ENCODE measurements at regions not wholly inside any gene's neighbourhood (a gene's known extent, or its start where the extent isn't known, plus 50 kb on each side); places are given as distances from the start of the nearest gene placed in this dataset.

DNA sequence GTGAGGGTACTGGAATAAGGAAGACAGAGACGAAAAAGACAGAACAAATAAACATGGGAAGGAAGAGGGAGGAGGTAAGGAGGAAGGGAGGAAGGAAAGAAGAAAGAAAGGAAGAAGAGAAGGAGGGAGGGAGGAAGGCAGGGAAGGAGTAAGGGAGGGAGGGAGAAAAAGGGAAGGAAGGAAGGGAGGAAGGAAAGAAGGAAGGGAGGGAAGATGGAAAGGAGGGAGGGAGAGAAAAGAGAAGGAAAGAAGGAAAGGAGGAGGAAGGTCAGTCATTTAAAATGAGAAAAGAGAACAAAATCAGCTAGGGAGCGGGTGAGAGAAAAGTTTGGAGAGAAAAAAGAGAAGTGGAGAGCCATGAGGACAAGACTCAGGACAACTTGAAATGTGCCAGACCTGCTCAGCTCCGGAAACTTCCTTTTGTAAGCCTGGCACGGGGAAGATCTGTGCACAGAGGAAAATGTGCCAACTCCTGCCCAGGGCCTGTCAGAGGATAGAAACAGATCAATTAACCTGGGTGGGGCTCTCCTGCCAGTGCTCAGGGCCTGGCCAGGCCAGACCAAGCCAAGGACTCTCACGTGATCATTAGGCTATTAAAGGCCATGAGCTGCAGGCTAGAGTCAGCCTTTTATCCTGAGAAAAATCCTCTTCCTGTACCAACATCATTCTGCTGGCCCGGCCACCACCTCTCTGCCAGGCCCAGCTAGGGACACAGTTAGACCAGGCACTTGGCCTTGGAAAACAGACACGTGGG is 50.1 kb upstream of the BCL6 start:
- DNase-seq (ENCODE audit: low read depth): no peak
- TF ChIP-seq, protein P1, sequence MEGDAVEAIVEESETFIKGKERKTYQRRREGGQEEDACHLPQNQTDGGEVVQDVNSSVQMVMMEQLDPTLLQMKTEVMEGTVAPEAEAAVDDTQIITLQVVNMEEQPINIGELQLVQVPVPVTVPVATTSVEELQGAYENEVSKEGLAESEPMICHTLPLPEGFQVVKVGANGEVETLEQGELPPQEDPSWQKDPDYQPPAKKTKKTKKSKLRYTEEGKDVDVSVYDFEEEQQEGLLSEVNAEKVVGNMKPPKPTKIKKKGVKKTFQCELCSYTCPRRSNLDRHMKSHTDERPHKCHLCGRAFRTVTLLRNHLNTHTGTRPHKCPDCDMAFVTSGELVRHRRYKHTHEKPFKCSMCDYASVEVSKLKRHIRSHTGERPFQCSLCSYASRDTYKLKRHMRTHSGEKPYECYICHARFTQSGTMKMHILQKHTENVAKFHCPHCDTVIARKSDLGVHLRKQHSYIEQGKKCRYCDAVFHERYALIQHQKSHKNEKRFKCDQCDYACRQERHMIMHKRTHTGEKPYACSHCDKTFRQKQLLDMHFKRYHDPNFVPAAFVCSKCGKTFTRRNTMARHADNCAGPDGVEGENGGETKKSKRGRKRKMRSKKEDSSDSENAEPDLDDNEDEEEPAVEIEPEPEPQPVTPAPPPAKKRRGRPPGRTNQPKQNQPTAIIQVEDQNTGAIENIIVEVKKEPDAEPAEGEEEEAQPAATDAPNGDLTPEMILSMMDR (IDR thresholded peaks at IDR 0.05; ENCODE audit: low read depth, low read length, missing control alignments): no peak
- in situ Hi-C loops (cut with HindIII; ENCODE audit: low sequenced_read_pairs): no loop called here
- no peak overlapping the region for H3K4me3 ChIP-seq (ENCODE audit: low read depth, low read length)

DNA sequence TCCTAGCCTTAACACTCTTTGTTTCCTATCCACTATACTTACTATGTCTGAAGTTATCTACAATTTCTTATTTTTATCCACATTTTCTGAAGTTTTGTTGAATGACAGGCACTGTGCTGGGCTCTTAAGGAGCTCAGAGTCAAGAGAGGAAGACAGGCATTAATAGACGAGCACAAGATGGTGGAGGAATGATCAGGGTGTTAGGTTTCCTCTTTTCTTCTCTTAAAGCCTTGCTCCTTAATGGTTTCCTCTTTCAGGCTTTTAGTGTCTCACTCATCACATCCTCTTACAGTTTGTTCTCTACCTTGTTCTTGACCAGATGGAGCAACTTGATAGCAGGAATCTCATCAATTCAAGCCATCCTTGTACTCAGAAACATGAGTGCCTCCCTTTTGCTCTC is 52.9 kb upstream of the BCL6 start:
- no peak for DNase-seq (ENCODE audit: low read depth)
- no peak overlapping the region for H3K4me3 ChIP-seq (ENCODE audit: low read depth, low read length)
- TF ChIP-seq, protein P1 (IDR thresholded peaks at IDR 0.05; ENCODE audit: low read depth, low read length, missing control alignments): no peak
- in situ Hi-C loops (cut with HindIII; ENCODE audit: low sequenced_read_pairs): no loop called here

DNA sequence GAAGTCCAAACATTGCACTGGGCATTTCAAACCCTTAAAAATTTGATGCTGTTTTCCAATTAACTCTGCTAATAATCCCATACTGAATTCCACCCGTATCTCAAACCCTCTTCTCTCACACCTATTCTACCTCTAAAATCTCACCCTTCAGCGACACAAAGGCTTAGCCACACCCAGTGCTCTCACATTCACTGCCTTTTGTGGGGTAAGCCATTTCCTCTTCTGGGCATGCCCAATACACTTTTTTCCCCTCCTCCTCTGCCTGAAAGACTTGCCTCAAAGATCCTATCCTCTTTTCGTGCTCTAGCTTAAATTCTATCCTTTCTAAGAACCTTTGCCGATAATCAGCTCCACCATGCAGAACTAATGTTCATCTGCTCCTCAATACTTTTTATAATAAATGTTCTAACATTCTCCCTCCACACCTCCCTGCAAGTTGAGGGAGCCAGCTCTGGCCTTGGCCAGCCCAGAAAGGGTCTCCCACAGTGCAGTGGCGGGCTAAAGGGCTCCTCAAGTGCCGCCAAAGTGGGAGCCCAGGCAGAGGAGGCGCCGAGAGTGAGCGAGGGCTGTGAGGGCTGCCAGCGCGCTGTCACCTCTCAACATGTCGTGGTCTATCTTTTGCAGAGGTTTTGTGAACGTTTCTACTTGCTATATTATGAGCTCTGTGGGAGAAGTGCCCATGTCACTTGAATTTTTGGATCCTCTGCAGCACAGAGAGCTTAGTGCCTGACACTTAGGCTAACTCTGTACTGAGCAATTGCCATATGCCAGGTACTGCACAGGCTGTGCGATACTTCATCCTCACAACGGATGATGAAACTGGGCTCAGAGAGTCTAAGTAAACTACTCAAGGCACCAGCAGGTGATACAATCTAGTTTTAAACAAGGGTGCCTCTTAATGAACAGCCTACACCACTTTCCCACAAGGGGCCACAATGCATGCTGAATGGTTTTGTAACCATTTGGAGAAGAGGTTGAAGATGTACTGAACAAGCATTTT is 53.6 kb upstream of the BCL6 start:
- H3K4me3 ChIP-seq (ENCODE audit: low read depth, low read length): no peak overlapping the region
- TF ChIP-seq, protein P1 (IDR thresholded peaks at IDR 0.05; ENCODE audit: low read depth, low read length, missing control alignments): no peak
- DNase-seq (ENCODE audit: low read depth): no peak
- in situ Hi-C loops (cut with HindIII; ENCODE audit: low sequenced_read_pairs): no loop called here

DNA sequence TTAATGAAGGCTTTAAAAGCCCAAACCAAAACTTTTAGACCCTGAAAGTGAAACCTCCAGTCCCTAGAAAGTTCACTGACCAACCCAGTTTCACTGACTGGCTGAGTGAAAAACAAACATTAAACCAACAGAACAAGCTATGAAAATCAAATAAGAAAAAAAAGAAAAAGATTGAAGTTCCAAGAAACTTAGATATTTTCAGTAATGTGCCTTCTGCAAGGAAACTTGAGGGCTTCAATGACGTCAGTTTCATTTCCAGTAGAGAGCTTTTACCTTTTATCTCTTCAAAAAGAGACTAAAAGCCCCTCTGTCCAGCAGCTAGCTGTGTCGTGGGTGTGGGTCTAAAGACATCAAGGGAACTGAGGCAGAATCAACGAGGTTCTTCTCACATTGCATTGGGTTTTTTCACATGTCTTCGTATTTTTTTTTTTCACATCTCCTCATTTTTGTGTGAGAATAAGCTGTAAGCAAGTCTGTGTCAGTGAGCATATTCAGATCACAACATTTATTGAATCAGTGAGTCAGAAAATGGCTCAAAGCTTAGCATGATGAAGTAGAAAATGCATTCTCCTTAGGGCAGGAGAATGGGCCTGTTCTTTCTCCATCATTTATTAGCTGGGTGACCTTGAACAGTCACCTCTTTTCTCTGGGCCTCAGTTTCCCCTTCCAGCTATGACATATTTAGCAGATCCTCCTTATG is 54.8 kb upstream of the BCL6 start:
- no peak overlapping the region for H3K4me3 ChIP-seq (ENCODE audit: low read depth, low read length)
- TF ChIP-seq, protein P1 (IDR thresholded peaks at IDR 0.05; ENCODE audit: low read depth, low read length, missing control alignments): no peak
- in situ Hi-C loops (cut with HindIII; ENCODE audit: low sequenced_read_pairs): no loop called here
- DNase-seq (ENCODE audit: low read depth): no peak

DNA sequence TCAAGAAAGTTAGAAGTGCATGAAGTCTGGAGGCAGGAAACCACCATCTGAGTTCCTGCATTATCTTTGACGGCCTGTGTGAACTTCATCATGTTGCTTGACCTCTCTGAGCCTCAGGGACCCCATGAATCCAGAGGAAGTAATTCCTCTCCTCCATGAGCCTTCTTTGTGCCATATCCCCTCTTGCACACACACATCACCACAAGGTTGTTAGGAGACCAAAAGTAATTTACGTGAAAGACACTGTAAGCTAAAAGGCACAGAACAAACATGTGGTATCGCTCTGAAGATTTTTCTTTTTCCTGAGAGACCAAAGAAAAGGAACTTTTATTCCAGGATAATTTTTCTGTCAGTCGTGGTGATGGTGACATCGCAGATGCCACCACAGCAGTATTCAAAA is 55.9 kb upstream of the BCL6 start:
- DNase-seq (ENCODE audit: low read depth): no peak
- in situ Hi-C loops (cut with HindIII; ENCODE audit: low sequenced_read_pairs): no loop called here
- TF ChIP-seq, protein P1 (IDR thresholded peaks at IDR 0.05; ENCODE audit: low read depth, low read length, missing control alignments): no peak
- H3K4me3 ChIP-seq (ENCODE audit: low read depth, low read length): no peak overlapping the region

Data from astrocyte of the cerebellum (primary cell).